DND-41 (cell line): ENCODE measurements at regions not wholly inside any gene's neighbourhood (a gene's known extent, or its start where the extent isn't known, plus 50 kb on each side); places are given as distances from the start of the nearest gene placed in this dataset.

Experiments
- ATAC-seq: fragments of 200-7000 bp; cut with Tn5 transposase; 3 replicates; pipeline ENCODE4 v1.9.1; 2021; ENCODE audit warnings: low read depth; ENCODE audit not compliant: insufficient read depth
- DNase-seq: peaks from one replicate; pipeline ENCODE4 v3.0.0-alpha.2; 2020
- H2AFZ ChIP-seq: 2 replicates; pipeline ENCODE4 v1.6.0; 2012; ENCODE audit warnings: low read depth, low read length
- H3K27ac ChIP-seq: 2 replicates; pipeline ENCODE4 v1.5.1; 2012; ENCODE audit warnings: low read length, inconsistent platforms
- H3K27me3 ChIP-seq: fragments of 200-600 bp; sonication (generic); 2 replicates; pipeline ENCODE4 v1.6.0; 2012; ENCODE audit warnings: low read length, mild to moderate bottlenecking, inconsistent platforms; ENCODE audit not compliant: insufficient read depth, poor library complexity
- H3K36me3 ChIP-seq: 2 replicates; pipeline ENCODE4 v1.5.1; 2012; ENCODE audit warnings: low read length, inconsistent platforms; ENCODE audit not compliant: insufficient read depth
- H3K4me1 ChIP-seq: 2 replicates; pipeline ENCODE4 v1.5.1; 2012; ENCODE audit warnings: mild to moderate bottlenecking, low read length; ENCODE audit not compliant: insufficient read depth
- H3K4me2 ChIP-seq: 2 replicates; pipeline ENCODE4 v1.6.0; 2012; ENCODE audit warnings: mild to moderate bottlenecking, moderate library complexity, low read length, inconsistent platforms; ENCODE audit not compliant: insufficient read depth
- H3K4me3 ChIP-seq, 2 experiments: fragments of 200-600 bp in 1 of 2; shearing (Covaris generic) in 1 of 2; 2 replicates each; pipeline ENCODE4 v1.5.1; 2012 to 2016; ENCODE audit warnings: inconsistent platforms in 2 of 2, low read length in 2 of 2, mild to moderate bottlenecking in 2 of 2, low read depth in 1 of 2, moderate library complexity in 1 of 2
- H3K79me2 ChIP-seq: 2 replicates; pipeline ENCODE4 v1.6.0; 2012; ENCODE audit warnings: low read length, inconsistent platforms; ENCODE audit not compliant: insufficient read depth
- H3K9ac ChIP-seq: 2 replicates; pipeline ENCODE4 v1.6.0; 2012; ENCODE audit warnings: low read depth, mild to moderate bottlenecking, inconsistent platforms, low read length, moderate library complexity
- H3K9me3 ChIP-seq: 2 replicates; pipeline ENCODE4 v1.5.1; 2012; ENCODE audit warnings: low read length, moderate library complexity, mild to moderate bottlenecking, inconsistent platforms; ENCODE audit not compliant: insufficient read depth, severe bottlenecking
- H4K20me1 ChIP-seq: 2 replicates; pipeline ENCODE4 v1.6.0; 2012; ENCODE audit warnings: low read length; ENCODE audit not compliant: insufficient read depth
- CTCF ChIP-seq: IDR thresholded peaks from 2 replicates; pipeline ENCODE4 v1.5.1; 2012; ENCODE audit warnings: borderline replicate concordance, low read length, moderate library complexity, mild to moderate bottlenecking; ENCODE audit not compliant: poor library complexity, severe bottlenecking; ENCODE audit errors: extremely low read depth
- EZH2 ChIP-seq: IDR thresholded peaks from 3 replicates; pipeline ENCODE4 v1.6.1; 2012; ENCODE audit warnings: borderline replicate concordance, low read depth, mild to moderate bottlenecking, moderate library complexity, low read length, inconsistent platforms; ENCODE audit not compliant: severe bottlenecking

- Histone ChIP-seq H2AFZ (no peak overlapping the region), H3K36me3 (no peaks in the 10 kb centered on the region), H3K9me3 (no peaks in the 10 kb centered on the region), H4K20me1 (no peaks in the 10 kb centered on the region), H3K4me2 (no peak overlapping the region), H3K79me2 (no peaks in the 10 kb centered on the region), H3K4me3 (no peak overlapping the region), H3K4me1 (peaks cover 48% of the 10 kb centered on the region), H3K27me3 (no peaks in the 10 kb centered on the region), H3K9ac (no peak overlapping the region), H3K27ac (peak overlapping the region; percentile 2; the same call in 1 of the 2 replicates)
- DNase-seq (peak; percentile 42), ATAC-seq (no peak)
- TF ChIP-seq EZH2 (no peak), CTCF (peak; percentile 60)
Measured at GRCh38 chr1:101317590-101317989, 80.8 kb downstream of the S1PR1 start.

GRCh38 chr1:101323535-101323934 is 86.7 kb downstream of the S1PR1 start:
- no peak overlapping the region for H3K4me3 ChIP-seq
- H3K36me3 ChIP-seq: no peaks in the 10 kb centered on the region
- no peak for TF ChIP-seq EZH2
- no peak for TF ChIP-seq CTCF
- DNase-seq: no peak
- no peaks in the 10 kb centered on the region for H4K20me1 ChIP-seq
- H3K27ac ChIP-seq: no peak overlapping the region
- H3K9me3 ChIP-seq: no peaks in the 10 kb centered on the region
- H3K27me3 ChIP-seq: no peaks in the 10 kb centered on the region
- H3K4me2 ChIP-seq: no peak overlapping the region
- H3K79me2 ChIP-seq: no peaks in the 10 kb centered on the region
- ATAC-seq: no peak
- peaks cover 6% of the 10 kb centered on the region; the same call in 1 of the 2 replicates for H3K4me1 ChIP-seq
- no peak overlapping the region for H2AFZ ChIP-seq
- no peak overlapping the region for H3K9ac ChIP-seq

- H2AFZ ChIP-seq: no peak overlapping the region
- no peak overlapping the region for H3K9ac ChIP-seq
- H3K27me3 ChIP-seq: no peaks in the 10 kb centered on the region
- no peak for TF ChIP-seq CTCF
- no peak for TF ChIP-seq EZH2
- DNase-seq (no peak), ATAC-seq (no peak)
- no peak overlapping the region for H3K4me3 ChIP-seq
- H3K4me2 ChIP-seq: no peak overlapping the region
- no peak overlapping the region for H3K27ac ChIP-seq
- H3K79me2 ChIP-seq: no peaks in the 10 kb centered on the region
- H3K36me3 ChIP-seq: no peaks in the 10 kb centered on the region
- peaks cover 6% of the 10 kb centered on the region; the same call in 1 of the 2 replicates for H3K4me1 ChIP-seq
- H3K9me3 ChIP-seq: peaks cover under 1% of the 10 kb centered on the region
- no peaks in the 10 kb centered on the region for H4K20me1 ChIP-seq
Measured at GRCh38 chr1:101325144-101325543, 88.3 kb downstream of the S1PR1 start.

- H3K36me3 ChIP-seq: no peaks in the 10 kb centered on the region
- no peak overlapping the region for H2AFZ ChIP-seq
- peaks cover 5% of the 10 kb centered on the region; the same call in 1 of the 2 replicates for H3K4me1 ChIP-seq
- no peaks in the 10 kb centered on the region for H3K27me3 ChIP-seq
- no peaks in the 10 kb centered on the region for H3K79me2 ChIP-seq
- no peak overlapping the region for H3K27ac ChIP-seq
- DNase-seq (no peak), ATAC-seq (no peak)
- no peak overlapping the region for H3K4me3 ChIP-seq
- TF ChIP-seq CTCF (no peak), EZH2 (no peak)
- H4K20me1 ChIP-seq: no peaks in the 10 kb centered on the region
- peaks cover 2% of the 10 kb centered on the region for H3K9me3 ChIP-seq
- H3K9ac ChIP-seq: no peak overlapping the region
- H3K4me2 ChIP-seq: no peak overlapping the region
Measured at GRCh38 chr1:101330427-101331130, 93.8 kb downstream of the S1PR1 start.
